Endothelial cell of umbilical vein (primary cell): ENCODE measurements at regions not wholly inside any gene's neighbourhood (a gene's known extent, or its start where the extent isn't known, plus 50 kb on each side); places are given as distances from the start of the nearest gene placed in this dataset.

ENCODE experiments used
- EZH2 ChIP-seq: IDR thresholded peaks from 2 replicates; pipeline ENCODE4 v1.6.1; 2012; ENCODE audit warnings: borderline replicate concordance, low read depth, mild to moderate bottlenecking, moderate library complexity, low read length, inconsistent platforms; ENCODE audit not compliant: severe bottlenecking
- FOS ChIP-seq: IDR thresholded peaks from 2 replicates; pipeline ENCODE4 v1.6.1; 2011; ENCODE audit warnings: mild to moderate bottlenecking, low read length, moderate library complexity, borderline replicate concordance; ENCODE audit not compliant: insufficient read depth
- MYC ChIP-seq: IDR thresholded peaks from one replicate; pipeline ENCODE4 v1.6.1; 2011; ENCODE audit warnings: mild to moderate bottlenecking, low read depth, low read length
- POLR2A ChIP-seq: IDR thresholded peaks from 2 replicates; pipeline ENCODE4 v1.6.1; 2012; ENCODE audit warnings: low read depth, mild to moderate bottlenecking, control low read depth, low read length
- POLR2AphosphoS5 ChIP-seq: IDR thresholded peaks from 2 replicates; pipeline ENCODE4 v1.6.1; 2012; ENCODE audit warnings: low read depth, mild to moderate bottlenecking, control low read depth, low read length, moderate library complexity; ENCODE audit not compliant: insufficient read depth
- TF ChIP-seq, protein P1 (sequence below), 2 donors: IDR thresholded peaks; 1 replicate in 1 of 2; 2 replicates in 1 of 2; pipeline ENCODE4 v1.5.1; 2011; ENCODE audit warnings: low read length in 2 of 2, mild to moderate bottlenecking in 2 of 2, moderate library complexity in 2 of 2, control low read depth in 1 of 2, inconsistent platforms in 1 of 2, low read depth in 1 of 2; ENCODE audit not compliant: insufficient read depth in 1 of 2; ENCODE audit errors: extremely low read depth in 1 of 2

DNA sequence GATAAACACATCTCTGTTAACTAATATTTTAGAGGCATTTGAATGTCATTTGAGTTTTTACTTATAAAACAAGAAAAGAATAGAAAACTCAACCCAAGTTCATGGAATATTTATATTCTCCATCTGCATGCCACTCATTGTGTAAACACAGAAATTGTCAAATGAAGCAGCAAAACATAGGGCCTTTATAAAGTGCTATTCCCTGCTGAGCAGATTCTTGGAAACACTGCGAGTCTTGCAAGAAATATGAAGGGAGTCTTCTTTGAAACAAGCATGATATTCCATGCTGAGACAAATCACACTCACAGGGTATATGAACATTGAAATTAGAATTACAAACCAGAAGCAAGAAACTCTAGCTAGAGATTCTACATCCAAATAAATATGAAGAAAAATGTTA is 655.8 kb downstream of the BRINP3 start:
- TF ChIP-seq, protein P1, sequence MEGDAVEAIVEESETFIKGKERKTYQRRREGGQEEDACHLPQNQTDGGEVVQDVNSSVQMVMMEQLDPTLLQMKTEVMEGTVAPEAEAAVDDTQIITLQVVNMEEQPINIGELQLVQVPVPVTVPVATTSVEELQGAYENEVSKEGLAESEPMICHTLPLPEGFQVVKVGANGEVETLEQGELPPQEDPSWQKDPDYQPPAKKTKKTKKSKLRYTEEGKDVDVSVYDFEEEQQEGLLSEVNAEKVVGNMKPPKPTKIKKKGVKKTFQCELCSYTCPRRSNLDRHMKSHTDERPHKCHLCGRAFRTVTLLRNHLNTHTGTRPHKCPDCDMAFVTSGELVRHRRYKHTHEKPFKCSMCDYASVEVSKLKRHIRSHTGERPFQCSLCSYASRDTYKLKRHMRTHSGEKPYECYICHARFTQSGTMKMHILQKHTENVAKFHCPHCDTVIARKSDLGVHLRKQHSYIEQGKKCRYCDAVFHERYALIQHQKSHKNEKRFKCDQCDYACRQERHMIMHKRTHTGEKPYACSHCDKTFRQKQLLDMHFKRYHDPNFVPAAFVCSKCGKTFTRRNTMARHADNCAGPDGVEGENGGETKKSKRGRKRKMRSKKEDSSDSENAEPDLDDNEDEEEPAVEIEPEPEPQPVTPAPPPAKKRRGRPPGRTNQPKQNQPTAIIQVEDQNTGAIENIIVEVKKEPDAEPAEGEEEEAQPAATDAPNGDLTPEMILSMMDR (IDR thresholded peaks at IDR 0.05; ENCODE audit: extremely low read depth in 1 of 2, insufficient read depth in 1 of 2, low read depth in 1 of 2, low read length in 2 of 2), result no peak
- TF ChIP-seq POLR2A (no peak), POLR2AphosphoS5 (no peak), EZH2 (no peak), MYC (no peak), FOS (no peak)
